Fibroblast of gingiva (primary cell): ENCODE measurements at regions not wholly inside any gene's neighbourhood (a gene's known extent, or its start where the extent isn't known, plus 50 kb on each side); places are given as distances from the start of the nearest gene placed in this dataset.
"Not testable (repeated sequence)": the region's sequence is repeated elsewhere in the genome, so short reads cannot be mapped to it uniquely, and the experiment has no call there.

Source experiments
- DNase-seq: peaks from one replicate; pipeline ENCODE4 v3.0.0-alpha.2; 2011; ENCODE audit warnings: low read depth

GRCh38 chr7:79778786-79779770 is 325.6 kb upstream of the MAGI2 start:
- DNase-seq: peak; percentile 90

GRCh38 chr7:79775911-79776310 is 322.4 kb upstream of the MAGI2 start:
- DNase-seq: no peak

GRCh38 chr7:79774150-79774549 is 320.7 kb upstream of the MAGI2 start:
- DNase-seq: no peak

- DNase-seq: no peak
These were observed 317.5 kb upstream of the MAGI2 start for GRCh38 chr7:79770970-79771369.

GRCh38 chr7:79770063-79770462 is 316.6 kb upstream of the MAGI2 start:
- no peak for DNase-seq

GRCh38 chr7:79767876-79768560 is 314.6 kb upstream of the MAGI2 start:
- not testable (repeated sequence) for DNase-seq

GRCh38 chr7:79767192-79767591 is 313.7 kb upstream of the MAGI2 start:
- not testable (repeated sequence) for DNase-seq

- DNase-seq: no peak
These were observed 308.5 kb upstream of the MAGI2 start for GRCh38 chr7:79761876-79762429.

GRCh38 chr7:79750941-79751340 is 297.5 kb upstream of the MAGI2 start:
- DNase-seq: not testable (repeated sequence)

GRCh38 chr7:79749856-79750255 is 296.4 kb upstream of the MAGI2 start:
- no peak for DNase-seq

- no peak for DNase-seq
These were observed 288.2 kb upstream of the MAGI2 start for GRCh38 chr7:79741684-79742083.

GRCh38 chr7:79740076-79740475 is 286.6 kb upstream of the MAGI2 start:
- no peak for DNase-seq

- DNase-seq: not testable (repeated sequence)
These were observed 285.7 kb upstream of the MAGI2 start for GRCh38 chr7:79739036-79739709.

- no peak for DNase-seq
These were observed 283.0 kb upstream of the MAGI2 start for GRCh38 chr7:79736418-79736817.

GRCh38 chr7:79735012-79735411 is 281.5 kb upstream of the MAGI2 start:
- no peak for DNase-seq

GRCh38 chr7:79734181-79734580 is 280.7 kb upstream of the MAGI2 start:
- DNase-seq: no peak

GRCh38 chr7:79732535-79732934 is 279.1 kb upstream of the MAGI2 start:
- DNase-seq: no peak

- DNase-seq: peak; percentile 46
These were observed 277.5 kb upstream of the MAGI2 start for GRCh38 chr7:79730971-79731370.

GRCh38 chr7:79723833-79724618 is 270.6 kb upstream of the MAGI2 start:
- no peak for DNase-seq

- no peak for DNase-seq
These were observed 268.8 kb upstream of the MAGI2 start for GRCh38 chr7:79722217-79722616.

- DNase-seq: no peak
These were observed 265.7 kb upstream of the MAGI2 start for GRCh38 chr7:79719216-79719615.
